ENCODE measurements at regions not wholly inside any gene's neighbourhood (a gene's known extent, or its start where the extent isn't known, plus 50 kb on each side); places are given as distances from the start of the nearest gene placed in this dataset.

DNA sequence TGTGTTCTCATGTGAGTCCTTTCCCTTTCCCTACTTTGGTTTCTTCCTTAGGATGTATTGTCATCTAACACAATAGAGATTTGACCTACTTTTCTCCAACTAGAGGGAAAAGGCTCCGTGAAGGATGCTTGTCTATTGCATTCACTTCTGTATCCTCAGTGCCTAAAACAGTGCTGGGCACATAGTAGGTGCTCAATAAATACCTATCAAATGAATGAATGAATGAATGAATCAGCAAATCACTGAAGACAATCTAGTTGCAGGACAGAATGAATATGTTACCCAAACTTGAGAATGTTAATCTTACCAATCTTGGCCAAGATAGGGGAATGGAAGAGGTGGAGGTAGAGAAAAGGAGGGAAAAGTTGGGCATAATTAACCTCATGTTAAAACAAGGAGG, 131.2 kb upstream of the FOXN2 start (continued):
- TF ChIP-seq, protein P1, sequence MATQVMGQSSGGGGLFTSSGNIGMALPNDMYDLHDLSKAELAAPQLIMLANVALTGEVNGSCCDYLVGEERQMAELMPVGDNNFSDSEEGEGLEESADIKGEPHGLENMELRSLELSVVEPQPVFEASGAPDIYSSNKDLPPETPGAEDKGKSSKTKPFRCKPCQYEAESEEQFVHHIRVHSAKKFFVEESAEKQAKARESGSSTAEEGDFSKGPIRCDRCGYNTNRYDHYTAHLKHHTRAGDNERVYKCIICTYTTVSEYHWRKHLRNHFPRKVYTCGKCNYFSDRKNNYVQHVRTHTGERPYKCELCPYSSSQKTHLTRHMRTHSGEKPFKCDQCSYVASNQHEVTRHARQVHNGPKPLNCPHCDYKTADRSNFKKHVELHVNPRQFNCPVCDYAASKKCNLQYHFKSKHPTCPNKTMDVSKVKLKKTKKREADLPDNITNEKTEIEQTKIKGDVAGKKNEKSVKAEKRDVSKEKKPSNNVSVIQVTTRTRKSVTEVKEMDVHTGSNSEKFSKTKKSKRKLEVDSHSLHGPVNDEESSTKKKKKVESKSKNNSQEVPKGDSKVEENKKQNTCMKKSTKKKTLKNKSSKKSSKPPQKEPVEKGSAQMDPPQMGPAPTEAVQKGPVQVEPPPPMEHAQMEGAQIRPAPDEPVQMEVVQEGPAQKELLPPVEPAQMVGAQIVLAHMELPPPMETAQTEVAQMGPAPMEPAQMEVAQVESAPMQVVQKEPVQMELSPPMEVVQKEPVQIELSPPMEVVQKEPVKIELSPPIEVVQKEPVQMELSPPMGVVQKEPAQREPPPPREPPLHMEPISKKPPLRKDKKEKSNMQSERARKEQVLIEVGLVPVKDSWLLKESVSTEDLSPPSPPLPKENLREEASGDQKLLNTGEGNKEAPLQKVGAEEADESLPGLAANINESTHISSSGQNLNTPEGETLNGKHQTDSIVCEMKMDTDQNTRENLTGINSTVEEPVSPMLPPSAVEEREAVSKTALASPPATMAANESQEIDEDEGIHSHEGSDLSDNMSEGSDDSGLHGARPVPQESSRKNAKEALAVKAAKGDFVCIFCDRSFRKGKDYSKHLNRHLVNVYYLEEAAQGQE (IDR thresholded peaks at IDR 0.05; ENCODE audit: low read depth) = no peak
- TF ChIP-seq JUND (IDR thresholded peaks at IDR 0.05) (no peak), ZNF274 (IDR thresholded peaks at IDR 0.05; ENCODE audit: low read depth, low read length) (no peak), YY1 (IDR thresholded peaks at IDR 0.05; ENCODE audit: extremely low read depth, insufficient replicate concordance, low read depth, low read length) (no peak), CBX3 (IDR thresholded peaks at IDR 0.05; ENCODE audit: low read depth) (no peak), POLR2A (IDR thresholded peaks at IDR 0.05; ENCODE audit: borderline replicate concordance, extremely low read depth, insufficient read depth, insufficient read length) (no peak)
- TF ChIP-seq, protein P2, sequence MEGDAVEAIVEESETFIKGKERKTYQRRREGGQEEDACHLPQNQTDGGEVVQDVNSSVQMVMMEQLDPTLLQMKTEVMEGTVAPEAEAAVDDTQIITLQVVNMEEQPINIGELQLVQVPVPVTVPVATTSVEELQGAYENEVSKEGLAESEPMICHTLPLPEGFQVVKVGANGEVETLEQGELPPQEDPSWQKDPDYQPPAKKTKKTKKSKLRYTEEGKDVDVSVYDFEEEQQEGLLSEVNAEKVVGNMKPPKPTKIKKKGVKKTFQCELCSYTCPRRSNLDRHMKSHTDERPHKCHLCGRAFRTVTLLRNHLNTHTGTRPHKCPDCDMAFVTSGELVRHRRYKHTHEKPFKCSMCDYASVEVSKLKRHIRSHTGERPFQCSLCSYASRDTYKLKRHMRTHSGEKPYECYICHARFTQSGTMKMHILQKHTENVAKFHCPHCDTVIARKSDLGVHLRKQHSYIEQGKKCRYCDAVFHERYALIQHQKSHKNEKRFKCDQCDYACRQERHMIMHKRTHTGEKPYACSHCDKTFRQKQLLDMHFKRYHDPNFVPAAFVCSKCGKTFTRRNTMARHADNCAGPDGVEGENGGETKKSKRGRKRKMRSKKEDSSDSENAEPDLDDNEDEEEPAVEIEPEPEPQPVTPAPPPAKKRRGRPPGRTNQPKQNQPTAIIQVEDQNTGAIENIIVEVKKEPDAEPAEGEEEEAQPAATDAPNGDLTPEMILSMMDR (IDR thresholded peaks at IDR 0.05 in 2 of 3, conservative IDR thresholded peaks at IDR 0.05 in 1 of 3; ENCODE audit: borderline replicate concordance in 1 of 3, insufficient read depth in 1 of 3, low read depth in 2 of 3, low read length in 2 of 3) = no peak

DNA sequence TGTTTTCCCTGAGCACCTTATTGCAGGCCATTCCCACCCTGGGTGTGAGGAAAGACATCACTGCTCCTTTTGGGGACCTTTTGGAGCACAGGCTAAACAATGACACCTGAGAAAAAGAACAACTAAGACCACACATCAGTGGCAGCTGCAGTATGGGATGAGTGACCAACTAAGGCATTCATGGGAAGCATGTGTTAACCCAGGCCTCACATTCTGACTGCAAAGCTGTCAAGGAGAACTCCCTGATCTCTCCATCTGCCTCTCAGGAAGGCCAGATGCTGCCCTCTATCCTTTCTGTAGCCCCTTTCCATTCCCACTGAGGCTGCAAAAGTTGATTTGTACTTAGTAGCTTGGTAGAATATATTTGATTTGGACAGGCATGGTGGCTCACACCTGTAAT, 130.5 kb upstream of the FOXN2 start:
- Histone ChIP-seq H3K27me3 (ENCODE audit: insufficient read depth, low read length) (no peaks in the 10 kb centered on the region), H3K79me2 (ENCODE audit: insufficient read depth, low read length) (no peaks in the 10 kb centered on the region), H3K4me1 (ENCODE audit: control insufficient read depth in 1 of 2, insufficient read depth in 2 of 2, low read length in 2 of 2) (no peaks in the 10 kb centered on the region), H3K27ac (ENCODE audit: low read depth, low read length) (no peak overlapping the region), H3K9me3 (ENCODE audit: control insufficient read depth in 1 of 2, insufficient read depth in 1 of 2, low read depth in 1 of 2, low read length in 2 of 2) (no peaks in the 10 kb centered on the region), H4K20me1 (ENCODE audit: insufficient read depth) (no peaks in the 10 kb centered on the region), H3K36me3 (ENCODE audit: control insufficient read depth in 1 of 2, insufficient read depth in 2 of 2, low read length in 2 of 2) (no peaks in the 10 kb centered on the region), H3K4me2 (ENCODE audit: low read length) (no peak overlapping the region), H3K4me3 (replicated peaks in 1 of 2; ENCODE audit: low read depth in 1 of 2, low read length in 2 of 2) (no peak overlapping the region), H2AFZ (ENCODE audit: low read depth, low read length, poor library complexity, severe bottlenecking) (no peak overlapping the region), H3K9me2 (ENCODE audit: insufficient read depth) (no peaks in the 10 kb centered on the region; the same call in 1 of the 2 replicates), H3K9ac (ENCODE audit: low read length) (no peak overlapping the region)
- POLR2A ChIA-PET = no interaction called here
- CTCF ChIA-PET = no interaction called here
- BruUV-seq (replicated peaks) = no TSS peak
- ATAC-seq (no peak), DNase-seq (ENCODE audit: low read depth, low spot score) (no peak)
- RAD21 ChIA-PET (ENCODE audit: low non-redundant PET in 1 of 2, low total read pairs in 2 of 2, uncharacterized antibody in 2 of 2, unreplicated experiment in 2 of 2) = no interaction called here
- intact Hi-C loops (cut with micrococcal nuclease) = no loop called here
- TF ChIP-seq EGR1 (IDR thresholded peaks at IDR 0.05; ENCODE audit: low read depth) (no peak), ZNF274 (IDR thresholded peaks at IDR 0.05; ENCODE audit: low read depth, low read length) (no peak), RAD21 (IDR thresholded peaks at IDR 0.05; ENCODE audit: low read depth) (no peak), SP1 (IDR thresholded peaks at IDR 0.05; ENCODE audit: low read depth) (no peak), ZFX (IDR thresholded peaks at IDR 0.05) (no peak), FOSL1 (IDR thresholded peaks at IDR 0.05; ENCODE audit: low read depth) (no peak), POLR2A (IDR thresholded peaks at IDR 0.05; ENCODE audit: borderline replicate concordance, extremely low read depth, insufficient read depth, insufficient read length) (no peak), EZH2 (IDR thresholded peaks at IDR 0.05) (no peak), TCF7L2 (IDR thresholded peaks at IDR 0.05; ENCODE audit: borderline replicate concordance, extremely low read depth, insufficient read depth, insufficient read length) (no peak), YY1 (IDR thresholded peaks at IDR 0.05; ENCODE audit: extremely low read depth, insufficient replicate concordance, low read depth, low read length) (no peak)
- TF ChIP-seq, protein P3, sequence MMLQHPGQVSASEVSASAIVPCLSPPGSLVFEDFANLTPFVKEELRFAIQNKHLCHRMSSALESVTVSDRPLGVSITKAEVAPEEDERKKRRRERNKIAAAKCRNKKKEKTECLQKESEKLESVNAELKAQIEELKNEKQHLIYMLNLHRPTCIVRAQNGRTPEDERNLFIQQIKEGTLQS (IDR thresholded peaks at IDR 0.05) = no peak
